Keratinocyte (primary cell): ENCODE measurements at regions not wholly inside any gene's neighbourhood (a gene's known extent, or its start where the extent isn't known, plus 50 kb on each side); places are given as distances from the start of the nearest gene placed in this dataset.

Experiments
- DNase-seq: peaks from one replicate; pipeline ENCODE4 v3.0.0-alpha.2; 2011; ENCODE audit warnings: low read depth, missing footprints, low spot score
- FAIRE-seq: peaks from 2 replicates; lab custom pipeline; 2011; peaks lifted over from hg19 to GRCh38; lab: Jason Lieb, UNC
- H2AFZ ChIP-seq: 2 replicates; pipeline ENCODE4 v1.6.0; 2012; ENCODE audit warnings: low read length, control low read depth, inconsistent platforms; ENCODE audit not compliant: control insufficient read depth
- H3K27ac ChIP-seq: 2 replicates; pipeline ENCODE4 v1.5.1; 2011; ENCODE audit warnings: low read length; ENCODE audit not compliant: control insufficient read depth, insufficient read depth
- H3K27me3 ChIP-seq: 3 replicates; pipeline ENCODE4 v1.6.0; 2011; ENCODE audit warnings: low read length; ENCODE audit not compliant: control insufficient read depth, insufficient read depth; ENCODE audit errors: extremely low read depth
- H3K36me3 ChIP-seq, 2 experiments: 2 replicates in 1 of 2; 3 replicates in 1 of 2; pipeline ENCODE4 v1.5.1; 2011; ENCODE audit warnings: low read length in 2 of 2, mild to moderate bottlenecking in 1 of 2; ENCODE audit not compliant: control insufficient read depth in 2 of 2, insufficient read depth in 2 of 2; ENCODE audit errors: extremely low read depth in 1 of 2
- H3K4me1 ChIP-seq: 3 replicates; pipeline ENCODE4 v1.5.1; 2011; ENCODE audit warnings: low read length; ENCODE audit not compliant: control insufficient read depth, insufficient read depth; ENCODE audit errors: extremely low read depth
- H3K4me2 ChIP-seq: 3 replicates; pipeline ENCODE4 v1.6.0; 2011; ENCODE audit warnings: low read depth, low read length; ENCODE audit not compliant: control insufficient read depth, insufficient read depth; ENCODE audit errors: extremely low read depth
- H3K4me3 ChIP-seq, 3 experiments: fragments of 200-600 bp in 1 of 3; sonication (generic) in 1 of 3; 2 replicates in 2 of 3; 3 replicates in 1 of 3; pipeline ENCODE4 v1.5.1; 2011 to 2016; ENCODE audit warnings: low read length in 3 of 3, mild to moderate bottlenecking in 3 of 3, control low read depth in 2 of 3, inconsistent platforms in 1 of 3, low read depth in 1 of 3, mixed read lengths in 1 of 3, mixed run types in 1 of 3, moderate library complexity in 1 of 3; ENCODE audit not compliant: control insufficient read depth in 2 of 3, insufficient read depth in 2 of 3; ENCODE audit errors: extremely low read depth in 1 of 3
- H3K79me2 ChIP-seq: 2 replicates; pipeline ENCODE4 v1.6.0; 2012; ENCODE audit warnings: low read length; ENCODE audit not compliant: control insufficient read depth, insufficient read depth
- H3K9ac ChIP-seq: 3 replicates; pipeline ENCODE4 v1.6.0; 2011; ENCODE audit warnings: low read length; ENCODE audit not compliant: control insufficient read depth, insufficient read depth; ENCODE audit errors: extremely low read depth
- H3K9me1 ChIP-seq: 3 replicates; pipeline ENCODE4 v1.6.0; 2011; ENCODE audit warnings: low read length; ENCODE audit not compliant: control insufficient read depth, insufficient read depth; ENCODE audit errors: extremely low read depth
- H3K9me3 ChIP-seq: 2 replicates; pipeline ENCODE4 v1.5.1; 2012; ENCODE audit warnings: low read depth, low read length; ENCODE audit not compliant: control insufficient read depth
- H4K20me1 ChIP-seq: 3 replicates; pipeline ENCODE4 v1.6.0; 2011; ENCODE audit warnings: low read length; ENCODE audit not compliant: control insufficient read depth, insufficient read depth; ENCODE audit errors: extremely low read depth
- CTCF ChIP-seq, 3 experiments: IDR thresholded peaks in 1 of 3; conservative IDR thresholded peaks in 1 of 3; optimal IDR thresholded peaks in 1 of 3; 2 replicates in 2 of 3; 3 replicates in 1 of 3; pipeline versions ENCODE3 to v1.5.1; 2011; ENCODE audit warnings: low read length in 3 of 3, mild to moderate bottlenecking in 3 of 3, moderate library complexity in 2 of 3, control low read depth in 1 of 3, inconsistent platforms in 1 of 3; ENCODE audit not compliant: insufficient read depth in 2 of 3; ENCODE audit errors: extremely low read depth in 1 of 3
- EZH2 ChIP-seq: IDR thresholded peaks from one replicate; pipeline ENCODE4 v1.6.1; 2012; ENCODE audit warnings: inconsistent platforms, mild to moderate bottlenecking, low read length, moderate library complexity
- dilution Hi-C: fragments of 300-500 bp; cut with MboI; formaldehyde crosslinking; loops from one replicate; pipeline ENCODE4 v1.7.0; 2020; ENCODE audit warnings: low sequenced_read_pairs; ENCODE audit not compliant: extremely low pct_ligation_motif_present

- Histone ChIP-seq H3K9ac (no peak overlapping the region), H3K4me1 (no peaks in the 10 kb centered on the region), H2AFZ (no peak overlapping the region), H3K4me2 (no peak overlapping the region), H3K9me1 (no peaks in the 10 kb centered on the region), H3K4me3 (no peak overlapping the region), H3K27ac (no peak overlapping the region), H3K9me3 (no peaks in the 10 kb centered on the region), H4K20me1 (no peaks in the 10 kb centered on the region), H3K27me3 (no peaks in the 10 kb centered on the region), H3K36me3 (no peaks in the 10 kb centered on the region), H3K79me2 (no peaks in the 10 kb centered on the region)
- DNase-seq: no peak
- dilution Hi-C loops: no loop called here
- TF ChIP-seq CTCF (optimal IDR thresholded peaks at IDR 0.05 in 1 of 3, IDR thresholded peaks at IDR 0.05 in 1 of 3, conservative IDR thresholded peaks at IDR 0.05 in 1 of 3; ENCODE audit: extremely low read depth in 1 of 3, insufficient read depth in 2 of 3, low read length in 3 of 3) (no peak), EZH2 (no peak)
- no peak for FAIRE-seq
Observed at GRCh38 chr1:189538271-189538670, 939.4 kb downstream of the BRINP3 start.

- dilution Hi-C loops: no loop called here
- H3K4me3 ChIP-seq: no peak overlapping the region
- no peak for FAIRE-seq
Observed at GRCh38 chr1:189550498-189550897, 927.2 kb downstream of the BRINP3 start.

More at GRCh38 chr1:189550498-189550897, 927.2 kb downstream of the BRINP3 start:
- no peak overlapping the region for H3K9ac ChIP-seq
- no peak overlapping the region for H3K27ac ChIP-seq
- no peak for DNase-seq
- no peak overlapping the region for H2AFZ ChIP-seq
- H3K9me1 ChIP-seq: no peaks in the 10 kb centered on the region
- H3K9me3 ChIP-seq: no peaks in the 10 kb centered on the region
- H3K4me2 ChIP-seq: no peak overlapping the region
- H3K27me3 ChIP-seq: no peaks in the 10 kb centered on the region
- TF ChIP-seq EZH2 (no peak), CTCF (optimal IDR thresholded peaks at IDR 0.05 in 1 of 3, IDR thresholded peaks at IDR 0.05 in 1 of 3, conservative IDR thresholded peaks at IDR 0.05 in 1 of 3; ENCODE audit: extremely low read depth in 1 of 3, insufficient read depth in 2 of 3, low read length in 3 of 3) (no peak)
- no peaks in the 10 kb centered on the region for H3K79me2 ChIP-seq
- no peaks in the 10 kb centered on the region for H3K36me3 ChIP-seq
- no peaks in the 10 kb centered on the region for H4K20me1 ChIP-seq
- H3K4me1 ChIP-seq: no peaks in the 10 kb centered on the region
